BJ (cell line): ENCODE measurements at regions not wholly inside any gene's neighbourhood (a gene's known extent, or its start where the extent isn't known, plus 50 kb on each side); places are given as distances from the start of the nearest gene placed in this dataset.

Experiments
- CTCF ChIA-PET: fragments of 350-600 bp; formaldehyde crosslinking; extraction: SDS; loops from one replicate; lab custom pipeline; 2021; ENCODE audit warnings: antibody characterized with exemption, inconsistent platforms; lab: Yijun Ruan, JAX
- POLR2A ChIA-PET: fragments of 300-600 bp; sonication (Branson Sonifier 250); formaldehyde crosslinking; extraction: SDS; loops from one replicate; lab custom pipeline; 2021; ENCODE audit warnings: antibody characterized with exemption; lab: Charles Lee
- DNase-seq: peaks from one replicate; pipeline ENCODE4 v3.0.0-alpha.2; 2011; ENCODE audit warnings: low read depth
- H3K27me3 ChIP-seq: 2 replicates; pipeline ENCODE4 v1.6.0; 2011; ENCODE audit warnings: low read length; ENCODE audit not compliant: control insufficient read depth, insufficient read depth
- H3K36me3 ChIP-seq: 2 replicates; pipeline ENCODE4 v1.5.1; 2011; ENCODE audit warnings: low read length; ENCODE audit not compliant: control insufficient read depth, insufficient read depth
- H3K4me3 ChIP-seq: 2 replicates; pipeline ENCODE4 v1.5.1; 2011; ENCODE audit warnings: low read depth, mild to moderate bottlenecking, control low read depth, low read length
- CTCF ChIP-seq: IDR thresholded peaks from 2 replicates; pipeline ENCODE4 v1.5.1; 2011; ENCODE audit warnings: low read depth, mild to moderate bottlenecking, control low read depth, inconsistent platforms, low read length, moderate library complexity; ENCODE audit not compliant: insufficient read depth

DNA sequence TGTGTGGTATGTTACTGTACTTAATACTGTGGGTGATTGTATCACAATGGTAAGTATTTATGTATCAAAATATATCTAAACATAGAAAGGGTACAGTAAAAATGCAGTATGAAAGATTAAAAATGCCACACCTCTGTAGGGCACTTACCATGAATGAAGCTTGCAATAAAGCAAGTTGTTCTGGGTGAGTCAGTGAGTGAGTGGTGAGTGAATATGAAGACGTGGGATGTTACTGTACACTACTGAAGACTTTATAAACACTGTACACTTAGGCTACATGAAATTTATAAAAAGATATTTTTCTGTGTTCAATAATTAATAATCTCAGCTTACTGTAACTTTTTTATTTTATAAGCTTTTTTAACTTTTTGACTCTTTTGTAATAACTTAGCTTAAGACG is 1162.4 kb upstream of the NRXN1 start:
- Histone ChIP-seq H3K27me3 (no peaks in the 10 kb centered on the region), H3K4me3 (no peak overlapping the region), H3K36me3 (no peaks in the 10 kb centered on the region)
- no peak for DNase-seq
- CTCF ChIA-PET = no interaction called here
- POLR2A ChIA-PET = no interaction called here
- no peak for TF ChIP-seq CTCF

DNA sequence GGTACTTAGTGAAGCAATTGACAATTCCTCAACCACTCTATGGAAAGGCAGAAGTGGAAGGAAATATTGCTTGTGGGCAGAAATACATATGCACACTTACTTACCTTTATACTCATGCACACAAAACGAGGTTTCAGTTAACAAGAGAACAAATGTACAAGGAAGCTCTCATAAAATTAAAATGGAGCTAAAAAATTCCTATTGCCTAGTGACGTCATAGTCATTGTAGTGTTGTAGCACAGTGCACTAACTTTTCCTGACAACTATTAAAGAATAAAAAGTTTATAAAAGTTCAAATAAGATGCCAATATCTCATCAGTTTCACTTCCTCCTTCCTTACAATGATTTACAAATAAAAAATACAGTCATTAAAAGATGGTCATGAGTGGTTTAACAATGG is 1161.9 kb upstream of the NRXN1 start:
- Histone ChIP-seq H3K27me3 (no peaks in the 10 kb centered on the region), H3K4me3 (no peak overlapping the region), H3K36me3 (no peaks in the 10 kb centered on the region)
- ChIA-PET POLR2A (no interaction called here), CTCF (no interaction called here)
- no peak for TF ChIP-seq CTCF
- no peak for DNase-seq

GRCh38 chr2:52192656-52193055 is 1160.7 kb upstream of the NRXN1 start:
- no peak for DNase-seq
- no peak overlapping the region for H3K4me3 ChIP-seq
- no peaks in the 10 kb centered on the region for H3K36me3 ChIP-seq
- TF ChIP-seq CTCF = no peak
- CTCF ChIA-PET = interaction anchor here (1.1 kb wide), 1 partner anchor 13 kb away, joined by 3 read pairs; no protein-coding TSS in a partner anchor
- no peaks in the 10 kb centered on the region for H3K27me3 ChIP-seq
- POLR2A ChIA-PET = no interaction called here

- Histone ChIP-seq H3K27me3 (no peaks in the 10 kb centered on the region), H3K4me3 (no peak overlapping the region), H3K36me3 (no peaks in the 10 kb centered on the region)
- no peak for DNase-seq
- ChIA-PET POLR2A (no interaction called here), CTCF (no interaction called here)
- TF ChIP-seq CTCF = no peak
Observed at GRCh38 chr2:52181080-52181479, 1149.1 kb upstream of the NRXN1 start.

GRCh38 chr2:52178845-52179244 is 1146.9 kb upstream of the NRXN1 start:
- Histone ChIP-seq H3K27me3 (no peaks in the 10 kb centered on the region), H3K4me3 (no peak overlapping the region), H3K36me3 (no peaks in the 10 kb centered on the region)
- TF ChIP-seq CTCF = no peak
- no peak for DNase-seq
- ChIA-PET CTCF (interaction anchor here (1.1 kb wide), 1 partner anchor 14 kb away, joined by 3 read pairs; no protein-coding TSS in a partner anchor), POLR2A (no interaction called here)
